NCI-H1105 (cell line): ENCODE measurements at regions not wholly inside any gene's neighbourhood (a gene's known extent, or its start where the extent isn't known, plus 50 kb on each side); places are given as distances from the start of the nearest gene placed in this dataset.
"Not testable (repeated sequence)": the region's sequence is repeated elsewhere in the genome, so short reads cannot be mapped to it uniquely, and the experiment has no call there.

Source experiments
- DNase-seq: peaks from one replicate; lab custom pipeline; 2025; lab: John Stamatoyannopoulos, UW

- no peak for DNase-seq
These were observed 289.3 kb downstream of the DUSP6 start for GRCh38 chr12:89062996-89063395.

DNA sequence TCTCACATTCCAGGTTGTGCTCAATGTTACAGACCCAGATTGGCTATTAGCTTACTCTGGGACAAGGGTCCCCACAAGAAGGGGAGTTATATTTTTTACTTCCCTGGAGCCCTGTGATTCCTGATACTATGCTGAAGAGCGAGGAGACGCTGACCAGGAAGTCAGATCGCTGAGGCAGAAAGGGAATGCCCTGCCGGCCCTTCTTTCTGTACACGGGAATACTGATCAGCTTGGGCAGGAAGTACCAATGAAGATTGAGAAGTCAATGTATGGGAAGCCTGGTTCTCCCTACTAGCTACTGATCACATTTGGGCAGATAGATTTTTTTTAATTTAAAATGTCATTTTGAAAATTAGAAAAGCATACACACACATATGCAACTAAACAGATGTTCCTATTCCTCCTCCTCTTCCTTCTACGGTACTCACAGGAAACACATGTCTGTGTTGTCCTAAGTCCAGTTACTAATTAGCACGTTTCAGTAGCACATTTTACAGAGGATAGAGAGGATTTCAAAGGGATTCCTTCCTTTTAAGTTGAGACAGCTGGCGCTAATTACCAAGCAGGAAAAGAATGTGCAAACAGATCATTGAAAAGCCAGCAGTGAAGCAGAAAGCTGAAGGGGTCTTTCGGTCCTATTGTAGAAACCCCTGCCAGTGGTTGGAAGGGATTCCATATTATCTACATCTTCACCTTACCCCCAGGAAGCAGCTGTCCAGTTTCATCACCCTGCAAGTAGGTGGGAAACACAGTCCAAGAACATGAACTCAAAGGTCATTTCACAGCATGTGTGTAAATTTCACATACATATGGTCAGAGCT lies 292.4 kb downstream of the DUSP6 start:
- DNase-seq, result no peak

- DNase-seq, result no peak
These were observed 293.2 kb downstream of the DUSP6 start for GRCh38 chr12:89059056-89059455.

- no peak for DNase-seq
These were observed 293.9 kb downstream of the DUSP6 start for GRCh38 chr12:89058402-89058801.

- DNase-seq, result not testable (repeated sequence)
These were observed 298.5 kb downstream of the DUSP6 start for GRCh38 chr12:89053817-89054216.

- peak; percentile 48 for DNase-seq
These were observed 301.1 kb downstream of the DUSP6 start for GRCh38 chr12:89051065-89051677.

DNA sequence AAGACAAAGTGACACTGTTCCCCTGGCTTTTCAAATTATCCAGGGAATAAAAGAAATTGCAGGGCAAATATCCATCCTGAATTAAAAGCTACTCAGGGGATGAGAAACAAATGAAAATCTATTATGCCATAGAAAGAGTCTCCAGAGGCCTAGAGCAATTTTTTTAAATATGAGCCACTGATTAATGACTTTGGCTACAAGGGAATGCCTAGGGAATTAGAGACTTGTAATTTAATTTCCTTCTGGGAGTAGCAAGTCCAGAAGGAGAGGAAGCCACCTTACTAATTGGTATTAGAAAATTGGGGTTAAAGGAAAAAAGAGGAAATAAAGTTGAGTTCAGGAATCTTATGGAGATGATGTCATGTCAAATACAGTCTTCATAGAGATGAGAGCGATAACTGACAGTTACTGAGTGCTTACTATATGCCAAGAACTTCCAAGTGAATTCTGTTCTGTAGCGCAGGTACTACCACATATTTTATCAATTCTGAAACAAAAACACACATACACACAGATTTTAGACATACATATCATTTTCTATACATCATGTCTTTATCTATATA lies 304.4 kb downstream of the DUSP6 start:
- DNase-seq, result no peak

DNA sequence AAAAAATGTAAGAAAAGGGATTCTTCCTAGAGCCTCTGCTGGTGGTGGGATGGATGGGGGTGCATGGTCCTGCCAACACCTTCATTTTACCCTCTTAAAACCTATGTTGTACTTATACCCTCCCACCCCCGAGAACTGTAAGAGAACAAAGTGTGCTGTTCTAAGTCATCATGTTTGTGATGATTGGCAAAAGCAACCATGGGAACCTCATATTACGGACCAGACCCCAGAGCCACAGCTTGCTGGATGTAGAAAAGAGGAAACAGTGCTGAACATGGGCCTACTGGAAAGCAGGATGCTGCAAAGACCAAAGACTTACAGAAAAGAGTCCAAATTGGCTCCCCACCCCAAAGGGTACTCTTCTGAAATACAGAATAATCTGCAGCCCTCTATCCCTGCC lies 311.2 kb downstream of the DUSP6 start:
- no peak for DNase-seq

DNA sequence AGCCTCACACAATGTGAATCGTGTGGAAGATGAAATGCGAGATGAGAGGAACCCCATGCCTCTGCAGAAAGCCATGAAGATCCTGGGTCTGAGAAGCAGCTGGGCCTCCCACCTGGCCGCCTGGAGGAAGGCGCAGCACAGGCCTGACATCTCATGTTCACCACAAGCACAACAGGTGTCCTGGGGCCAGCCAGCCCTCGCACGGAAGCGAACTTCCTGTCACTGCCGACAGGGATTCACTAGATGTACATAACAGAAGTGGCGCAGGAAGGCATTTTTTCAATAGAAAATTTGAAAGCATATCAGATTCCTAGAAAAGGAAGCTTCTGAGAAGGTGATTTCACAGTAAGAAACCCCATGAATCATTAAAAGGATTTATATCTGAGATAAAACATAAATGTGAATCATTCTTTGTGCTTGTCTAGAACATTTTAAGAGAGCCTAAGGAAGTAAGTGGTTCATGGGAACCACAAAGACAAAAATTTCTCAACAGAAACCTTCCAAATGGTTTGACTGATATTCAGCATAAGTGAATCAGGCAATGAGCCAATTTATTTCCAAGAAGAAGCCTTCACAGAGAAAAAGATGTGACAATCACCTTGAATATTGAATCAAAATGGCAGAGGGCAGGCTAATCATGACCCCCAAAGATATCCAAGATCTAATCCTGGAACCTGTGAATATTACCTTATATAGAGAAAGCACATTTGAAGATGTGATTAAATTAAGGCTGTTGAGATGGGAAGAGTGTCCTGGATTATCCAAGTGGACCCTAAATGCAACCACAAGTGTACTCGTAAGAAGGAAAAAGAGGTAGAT lies 311.9 kb downstream of the DUSP6 start:
- no peak for DNase-seq

DNA sequence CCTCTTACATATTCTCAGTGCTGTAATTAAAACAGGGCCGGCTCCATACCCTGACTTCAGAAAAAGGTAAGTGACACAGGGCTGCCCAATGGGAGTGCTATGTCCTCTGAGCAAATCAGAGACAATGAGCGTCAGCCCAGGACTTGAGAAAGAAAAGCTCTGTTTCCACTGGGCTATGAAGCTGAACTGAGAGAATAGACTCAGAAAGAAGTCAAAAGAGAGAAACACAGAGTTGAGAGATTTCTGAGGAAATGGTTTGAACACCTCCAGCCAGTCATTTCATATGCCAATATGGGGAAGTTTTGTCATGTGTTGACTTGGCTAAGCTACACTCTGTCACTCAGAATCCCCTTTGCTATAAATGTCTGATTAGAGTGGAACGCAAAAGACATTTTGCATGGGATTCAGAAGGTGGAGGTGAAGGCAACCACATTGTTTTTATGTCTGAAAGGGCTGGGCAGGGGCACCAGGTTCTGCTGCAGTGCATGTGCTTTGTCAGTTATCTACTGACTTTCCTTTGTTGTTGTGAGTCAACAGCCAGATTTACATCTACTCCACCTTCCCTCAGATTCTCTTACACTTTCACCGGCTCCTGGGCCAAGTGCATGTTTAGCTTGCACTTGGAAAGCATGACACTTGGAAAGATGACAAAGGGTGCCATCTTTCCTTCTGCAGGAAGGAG lies 313.3 kb downstream of the DUSP6 start:
- no peak for DNase-seq

DNA sequence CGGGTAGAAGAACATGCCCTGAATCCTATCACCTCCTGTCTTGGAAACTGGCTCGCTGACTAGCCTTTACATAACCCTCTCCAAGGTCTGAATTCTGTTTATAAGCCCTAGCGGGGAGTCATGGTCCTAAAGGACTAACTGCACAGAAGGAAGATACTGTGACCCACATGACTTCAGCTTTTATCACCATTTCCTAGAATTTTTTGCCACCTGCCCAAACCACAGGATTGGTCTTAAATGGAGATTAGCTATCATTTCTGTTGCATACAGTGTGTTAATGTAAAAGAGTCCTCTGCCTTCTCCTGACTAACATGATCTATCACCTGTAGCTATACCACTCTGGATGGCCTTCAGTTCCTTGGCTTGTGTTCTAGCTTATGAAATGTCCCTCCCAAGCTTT lies 319.2 kb downstream of the DUSP6 start:
- DNase-seq, result no peak

- no peak for DNase-seq
These were observed 322.3 kb downstream of the DUSP6 start for GRCh38 chr12:89029961-89030360.

GRCh38 chr12:89024580-89024979 lies 327.7 kb downstream of the DUSP6 start:
- no peak for DNase-seq

- DNase-seq, result no peak
These were observed 328.4 kb downstream of the DUSP6 start for GRCh38 chr12:89023936-89024335.

- DNase-seq, result no peak
These were observed 331.6 kb downstream of the DUSP6 start for GRCh38 chr12:89020689-89021088.

- DNase-seq, result no peak
These were observed 332.2 kb downstream of the DUSP6 start for GRCh38 chr12:89020121-89020480.

GRCh38 chr12:89019439-89020120 lies 332.7 kb downstream of the DUSP6 start:
- peak; percentile 80 for DNase-seq

- DNase-seq, result peak; percentile 62
These were observed 335.1 kb downstream of the DUSP6 start for GRCh38 chr12:89016970-89017778.

GRCh38 chr12:89015419-89015818 lies 336.9 kb downstream of the DUSP6 start:
- no peak for DNase-seq

GRCh38 chr12:88998421-88998820 lies 353.9 kb downstream of the DUSP6 start:
- DNase-seq, result no peak
